IMR-90 (cell line): ENCODE measurements at regions not wholly inside any gene's neighbourhood (a gene's known extent, or its start where the extent isn't known, plus 50 kb on each side); places are given as distances from the start of the nearest gene placed in this dataset.

Experiments used
- ATAC-seq: fragments of 200-7000 bp; cut with Tn5 transposase; 2 replicates; pipeline ENCODE4 v1.9.1; 2020; ENCODE audit warnings: low read depth, mild to moderate bottlenecking, moderate library complexity
- BruUV-seq: library from RNA; stranded (reverse); fragments of 400-500 nt; replicated peaks from 2 replicates; lab custom pipeline; 2021; lab: Mats Ljungman, UMichigan
- CTCF ChIA-PET: fragments of 300-600 bp; formaldehyde crosslinking; extraction: SDS; loops from one replicate; lab custom pipeline; 2021; ENCODE audit warnings: antibody characterized with exemption; lab: Yijun Ruan, JAX
- POLR2A ChIA-PET: fragments of 300-600 bp; sonication (Branson Sonifier 250); formaldehyde crosslinking; loops from one replicate; lab custom pipeline; 2022; ENCODE audit warnings: antibody characterized with exemption; ENCODE audit not compliant: unreplicated experiment; lab: Charles Lee
- DNase-seq: peaks from one replicate; pipeline ENCODE4 v3.0.0; 2013
- H2AFZ ChIP-seq: replicated peaks from 2 replicates; pipeline ENCODE3; 2013; ENCODE audit warnings: low read length, mild to moderate bottlenecking; ENCODE audit not compliant: poor library complexity
- H2AK5ac ChIP-seq: 2 replicates; pipeline ENCODE4 v1.6.1; 2013; ENCODE audit warnings: low read depth, low read length, inconsistent platforms
- H2AK9ac ChIP-seq: replicated peaks from 2 replicates; pipeline ENCODE3; 2013; ENCODE audit warnings: mild to moderate bottlenecking, low read depth, low read length, moderate library complexity; ENCODE audit not compliant: poor library complexity
- H2BK120ac ChIP-seq: 2 replicates; pipeline ENCODE4 v1.6.1; 2013; ENCODE audit warnings: low read depth, low read length, inconsistent platforms
- H2BK15ac ChIP-seq: 3 replicates; pipeline ENCODE4 v1.6.1; 2013; ENCODE audit warnings: low read depth, low read length, inconsistent platforms
- H2BK20ac ChIP-seq: 2 replicates; pipeline ENCODE4 v1.6.1; 2013; ENCODE audit warnings: low read depth, mild to moderate bottlenecking, inconsistent platforms, low read length, moderate library complexity
- H2BK5ac ChIP-seq: 2 replicates; pipeline ENCODE4 v1.6.1; 2013; ENCODE audit warnings: mild to moderate bottlenecking, low read depth, low read length, inconsistent platforms; ENCODE audit not compliant: poor library complexity, severe bottlenecking
- H3K14ac ChIP-seq: replicated peaks from 2 replicates; pipeline ENCODE4 v1.6.1; 2013; ENCODE audit warnings: low read depth, low read length, inconsistent platforms
- H3K18ac ChIP-seq: 2 replicates; pipeline ENCODE4 v1.6.1; 2013; ENCODE audit warnings: low read depth, low read length, control low read depth
- H3K23ac ChIP-seq: 2 replicates; pipeline ENCODE4 v1.6.1; 2013; ENCODE audit warnings: low read depth, low read length, inconsistent platforms
- H3K27ac ChIP-seq: 2 replicates; pipeline ENCODE4 v1.5.1; 2013; ENCODE audit warnings: mild to moderate bottlenecking, control low read depth, low read length; ENCODE audit not compliant: insufficient read depth
- H3K27me3 ChIP-seq: 2 replicates; pipeline ENCODE4 v1.6.1; 2013; ENCODE audit warnings: low read length; ENCODE audit not compliant: control insufficient read depth, insufficient read depth
- H3K36me3 ChIP-seq: 2 replicates; pipeline ENCODE4 v1.6.1; 2013; ENCODE audit warnings: low read length, mixed read lengths; ENCODE audit not compliant: control insufficient read depth, insufficient read depth
- H3K4ac ChIP-seq: 2 replicates; pipeline ENCODE4 v1.6.1; 2013; ENCODE audit warnings: low read depth, low read length, inconsistent platforms
- H3K4me1 ChIP-seq: 2 replicates; pipeline ENCODE4 v1.6.1; 2013; ENCODE audit warnings: low read length, mixed read lengths; ENCODE audit not compliant: control insufficient read depth, insufficient read depth
- H3K4me2 ChIP-seq: 2 replicates; pipeline ENCODE4 v1.6.1; 2013; ENCODE audit warnings: low read depth, mild to moderate bottlenecking, control low read depth, low read length, moderate library complexity
- H3K4me3 ChIP-seq: 2 replicates; pipeline ENCODE4 v1.5.1; 2013; ENCODE audit warnings: low read depth, mild to moderate bottlenecking, control low read depth, low read length, moderate library complexity; ENCODE audit not compliant: insufficient read depth
- H3K56ac ChIP-seq: 2 replicates; pipeline ENCODE4 v1.6.1; 2013; ENCODE audit warnings: low read length, inconsistent platforms; ENCODE audit not compliant: insufficient read depth; ENCODE audit errors: extremely low read depth
- H3K79me1 ChIP-seq, 2 experiments: 2 replicates each; pipeline ENCODE4 v1.6.1; 2013; ENCODE audit warnings: low read length in 2 of 2, inconsistent platforms in 1 of 2, low read depth in 1 of 2
- H3K9ac ChIP-seq: 2 replicates; pipeline ENCODE4 v1.6.1; 2013; ENCODE audit warnings: low read depth, low read length, control low read depth
- H3K9me1 ChIP-seq: 2 replicates; pipeline ENCODE4 v1.6.1; 2013; ENCODE audit warnings: low read length, inconsistent platforms; ENCODE audit not compliant: insufficient read depth
- H3K9me3 ChIP-seq: 2 replicates; pipeline ENCODE4 v1.6.1; 2013; ENCODE audit warnings: low read length; ENCODE audit not compliant: control insufficient read depth, insufficient read depth
- H4K20me1 ChIP-seq: 2 replicates; pipeline ENCODE4 v1.6.1; 2013; ENCODE audit warnings: low read length, inconsistent platforms; ENCODE audit not compliant: insufficient read depth
- H4K5ac ChIP-seq: 2 replicates; pipeline ENCODE4 v1.6.1; 2013; ENCODE audit warnings: mild to moderate bottlenecking, low read depth, low read length, control low read depth
- H4K8ac ChIP-seq, 2 experiments: 2 replicates each; pipeline ENCODE4 v1.6.1; 2013; ENCODE audit warnings: low read depth in 2 of 2, low read length in 2 of 2, control low read depth in 1 of 2, inconsistent platforms in 1 of 2
- H4K91ac ChIP-seq: 2 replicates; pipeline ENCODE4 v1.6.1; 2013; ENCODE audit warnings: low read depth, low read length, inconsistent platforms; ENCODE audit not compliant: insufficient read depth
- BHLHE40 ChIP-seq: fragments of 150-350 bp; IDR thresholded peaks from 2 replicates; pipeline ENCODE4 v1.6.1; 2016; ENCODE audit warnings: mild to moderate bottlenecking, low read depth, low read length
- CHD1 ChIP-seq: IDR thresholded peaks from 2 replicates; pipeline ENCODE4 v1.6.1; 2012; ENCODE audit warnings: low read depth, low read length, improper control_type of control experiment
- CTCF ChIP-seq: conservative IDR thresholded peaks from 2 replicates; pipeline ENCODE4 v1.5.1; 2012; ENCODE audit warnings: mild to moderate bottlenecking, low read depth, low read length, improper control_type of control experiment
- ELK1 ChIP-seq: fragments of 150-350 bp; IDR thresholded peaks from 2 replicates; pipeline ENCODE4 v1.6.1; 2016; ENCODE audit warnings: low read depth, mild to moderate bottlenecking, low read length, moderate library complexity, borderline replicate concordance
- FOS ChIP-seq: fragments of 150-350 bp; IDR thresholded peaks from 2 replicates; pipeline ENCODE4 v1.6.1; 2016; ENCODE audit warnings: low read depth, low read length
- MAFK ChIP-seq: IDR thresholded peaks from 2 replicates; pipeline ENCODE4 v1.6.1; 2012; ENCODE audit warnings: low read depth, low read length, improper control_type of control experiment
- MAZ ChIP-seq: IDR thresholded peaks from 2 replicates; pipeline ENCODE4 v1.6.1; 2012; ENCODE audit warnings: low read depth, mild to moderate bottlenecking, low read length, improper control_type of control experiment, moderate library complexity, borderline replicate concordance
- MXI1 ChIP-seq: IDR thresholded peaks from 2 replicates; pipeline ENCODE4 v1.6.1; 2012; ENCODE audit warnings: low read depth, mild to moderate bottlenecking, low read length, moderate library complexity, borderline replicate concordance
- NFE2L2 ChIP-seq: fragments of 150-350 bp; IDR thresholded peaks from 2 replicates; pipeline ENCODE4 v1.6.1; 2016; ENCODE audit warnings: low read depth, mild to moderate bottlenecking, low read length
- POLR2A ChIP-seq: IDR thresholded peaks from 2 replicates; pipeline ENCODE4 v1.6.1; 2012; ENCODE audit warnings: mild to moderate bottlenecking, low read depth, low read length
- RAD21 ChIP-seq: IDR thresholded peaks from 2 replicates; pipeline ENCODE4 v1.6.1; 2012; ENCODE audit warnings: low read length, improper control_type of control experiment
- RCOR1 ChIP-seq: IDR thresholded peaks from 2 replicates; pipeline ENCODE4 v1.6.1; 2012; ENCODE audit warnings: mild to moderate bottlenecking, low read length, improper control_type of control experiment; ENCODE audit not compliant: insufficient replicate concordance
- RFX5 ChIP-seq: IDR thresholded peaks from 2 replicates; pipeline ENCODE4 v1.8.0; 2012; ENCODE audit warnings: low read depth, mild to moderate bottlenecking, low read length, moderate library complexity
- SMC3 ChIP-seq: fragments of 150-350 bp; IDR thresholded peaks from 2 replicates; pipeline ENCODE4 v1.6.1; 2016; ENCODE audit warnings: low read depth, mild to moderate bottlenecking, antibody characterized with exemption, low read length, moderate library complexity
- USF2 ChIP-seq: fragments of 150-350 bp; IDR thresholded peaks from 2 replicates; pipeline ENCODE4 v1.6.1; 2017; ENCODE audit warnings: mild to moderate bottlenecking, antibody characterized with exemption, low read length, low read depth
- WGBS, 2 experiments: methylation state at CpG; one replicate each; pipeline versions ENCODE4 v1.1.5 to v1.1.7; 2013; ENCODE audit warnings: missing lambda C conversion rate in 2 of 2; ENCODE audit not compliant: insufficient read length in 1 of 2; ENCODE audit errors: extremely low coverage in 2 of 2; 5-methylcytosine and 5-hydroxymethylcytosine counted together
- dilution Hi-C: fragments of 300-500 bp; cut with HindIII; formaldehyde crosslinking; loops from one replicate; pipeline ENCODE4 v1.14.3; 2018; ENCODE audit warnings: low sequenced_read_pairs; ENCODE audit not compliant: unreplicated experiment
- in situ Hi-C: fragments of 300-500 bp; cut with MboI; formaldehyde crosslinking; loops from 3 replicates; pipeline ENCODE4 v1.14.3; 2019; ENCODE audit warnings: low sequenced_read_pairs, inconsistent platforms, mixed read lengths
- intact Hi-C: fragments of 100-400 bp; cut with micrococcal nuclease; formaldehyde crosslinking; loops from 2 replicates; pipeline ENCODE4 v1.10.0; 2022

- Histone ChIP-seq H3K9ac (no peak overlapping the region), H4K5ac (no peak overlapping the region), H3K4me3 (no peak overlapping the region), H3K79me1 (no peaks in the 10 kb centered on the region), H3K9me1 (no peaks in the 10 kb centered on the region), H3K27me3 (no peaks in the 10 kb centered on the region), H3K23ac (no peak overlapping the region), H2AK5ac (no peak overlapping the region), H3K4me2 (no peak overlapping the region), H2BK5ac (no peak overlapping the region), H3K9me3 (peaks cover 10% of the 10 kb centered on the region), H3K4ac (no peak overlapping the region), H2AFZ (no peak overlapping the region), H4K20me1 (no peaks in the 10 kb centered on the region), H4K8ac (no peak overlapping the region), H3K36me3 (no peaks in the 10 kb centered on the region), H2AK9ac (no peak overlapping the region), H4K91ac (no peak overlapping the region), H3K27ac (no peak overlapping the region), H3K14ac (no peak overlapping the region), H2BK20ac (no peak overlapping the region), H3K56ac (no peak overlapping the region), H3K18ac (no peak overlapping the region), H2BK120ac (no peak overlapping the region), H2BK15ac (no peak overlapping the region), H3K4me1 (no peaks in the 10 kb centered on the region)
- no TSS peak for BruUV-seq
- intact Hi-C loops: no loop called here
- no CpG with 5 or more reads among the region's 2 CpGs for WGBS, 2 experiments
- dilution Hi-C loops: no loop called here
- in situ Hi-C loops: no loop called here
- ChIA-PET CTCF (no interaction called here), POLR2A (no interaction called here)
- TF ChIP-seq FOS (no peak), MAZ (no peak), USF2 (no peak), POLR2A (no peak), MAFK (no peak), BHLHE40 (no peak), CHD1 (no peak), SMC3 (no peak), RCOR1 (no peak), RFX5 (no peak), ELK1 (no peak), CTCF (no peak), NFE2L2 (no peak), RAD21 (no peak), MXI1 (no peak)
- DNase-seq (no peak), ATAC-seq (no peak)
Measured at GRCh38 chr7:125834421-125834820, 904.8 kb upstream of the POT1 start.
